ENCODE measurements at regions not wholly inside any gene's neighbourhood (a gene's known extent, or its start where the extent isn't known, plus 50 kb on each side); places are given as distances from the start of the nearest gene placed in this dataset.

GRCh38 chr1:176285996-176286395 is 78.9 kb upstream of the COP1 start:
- no peak overlapping the region for H3K4me2 ChIP-seq (ENCODE audit: low read depth, low read length, poor library complexity, severe bottlenecking)
- no peak overlapping the region for H3K9ac ChIP-seq (ENCODE audit: low read length)
- H3K27ac ChIP-seq (ENCODE audit: low read depth, low read length), result no peak overlapping the region
- no peak overlapping the region for H2AFZ ChIP-seq (ENCODE audit: low read depth, low read length, severe bottlenecking)
- no peaks in the 10 kb centered on the region for H3K36me3 ChIP-seq (ENCODE audit: low read length)
- no peaks in the 10 kb centered on the region for H4K20me1 ChIP-seq (ENCODE audit: low read depth, low read length)
- no peaks in the 10 kb centered on the region for H3F3A ChIP-seq (ENCODE audit: insufficient read depth)
- no peaks in the 10 kb centered on the region for H3K9me2 ChIP-seq (replicated peaks; ENCODE audit: insufficient read depth, low read length)
- no peaks in the 10 kb centered on the region for H3K9me3 ChIP-seq (ENCODE audit: insufficient read depth, low read length)
- no peaks in the 10 kb centered on the region for H3K79me2 ChIP-seq (ENCODE audit: insufficient read depth, low read length)
- no peak for TF ChIP-seq CTCF (IDR thresholded peaks at IDR 0.05; ENCODE audit: insufficient read depth, low read length, poor library complexity, severe bottlenecking)
- TF ChIP-seq EZH2phosphoT487 (conservative IDR thresholded peaks at IDR 0.05; ENCODE audit: low read length), result no peak
- H3K4me3 ChIP-seq (ENCODE audit: insufficient read depth, low read length, poor library complexity, severe bottlenecking), result no peak overlapping the region
- no peaks in the 10 kb centered on the region for H3K27me3 ChIP-seq (ENCODE audit: low read length)

GRCh38 chr1:176271572-176271971 is 64.5 kb upstream of the COP1 start:
- no peaks in the 10 kb centered on the region; the same call in 1 of the 2 replicates for H3K36me3 ChIP-seq (ENCODE audit: low read length)
- H3K4me3 ChIP-seq (ENCODE audit: insufficient read depth, low read length, poor library complexity, severe bottlenecking), result no peak overlapping the region
- H3K4me2 ChIP-seq (ENCODE audit: low read depth, low read length, poor library complexity, severe bottlenecking), result no peak overlapping the region
- H3K9me2 ChIP-seq (replicated peaks; ENCODE audit: insufficient read depth, low read length), result no peaks in the 10 kb centered on the region
- H3K27ac ChIP-seq (ENCODE audit: low read depth, low read length), result no peak overlapping the region
- H3K27me3 ChIP-seq (ENCODE audit: low read length), result no peaks in the 10 kb centered on the region
- H3K79me2 ChIP-seq (ENCODE audit: insufficient read depth, low read length), result no peaks in the 10 kb centered on the region
- H3F3A ChIP-seq (ENCODE audit: insufficient read depth), result no peaks in the 10 kb centered on the region
- H4K20me1 ChIP-seq (ENCODE audit: low read depth, low read length), result no peaks in the 10 kb centered on the region
- H3K9ac ChIP-seq (ENCODE audit: low read length), result no peak overlapping the region
- TF ChIP-seq CTCF (IDR thresholded peaks at IDR 0.05; ENCODE audit: insufficient read depth, low read length, poor library complexity, severe bottlenecking) (no peak), EZH2phosphoT487 (conservative IDR thresholded peaks at IDR 0.05; ENCODE audit: low read length) (no peak)
- H2AFZ ChIP-seq (ENCODE audit: low read depth, low read length, severe bottlenecking), result no peak overlapping the region
- H3K9me3 ChIP-seq (ENCODE audit: insufficient read depth, low read length), result no peaks in the 10 kb centered on the region

All from SU-DHL-6 (cell line).